GM19025 (cell line): ENCODE measurements at regions not wholly inside any gene's neighbourhood (a gene's known extent, or its start where the extent isn't known, plus 50 kb on each side); places are given as distances from the start of the nearest gene placed in this dataset.

Experiments
- ATAC-seq: cut with Tn5 transposase; IDR thresholded peaks from one replicate; pipeline ENCODE4 v1.9.1; 2021; ENCODE audit warnings: mild to moderate bottlenecking, low read depth, moderate library complexity; ENCODE audit not compliant: unreplicated experiment

- no peak for ATAC-seq
Measured at GRCh38 chr12:124726596-124727263, 136.9 kb downstream of the SCARB1 start.

GRCh38 chr12:124725597-124726237 lies 137.9 kb downstream of the SCARB1 start:
- ATAC-seq, result no peak

GRCh38 chr12:124725099-124725498 lies 138.6 kb downstream of the SCARB1 start:
- no peak for ATAC-seq

GRCh38 chr12:124722878-124723277 lies 140.8 kb downstream of the SCARB1 start:
- ATAC-seq, result no peak

- ATAC-seq, result no peak
Measured at GRCh38 chr12:124721501-124722162, 142.0 kb downstream of the SCARB1 start.

- ATAC-seq, result no peak
Measured at GRCh38 chr12:124720681-124721500, 142.8 kb downstream of the SCARB1 start.

GRCh38 chr12:124720004-124720680 lies 143.5 kb downstream of the SCARB1 start:
- no peak for ATAC-seq

- ATAC-seq, result no peak
Measured at GRCh38 chr12:124719231-124719630, 144.4 kb downstream of the SCARB1 start.

GRCh38 chr12:124718458-124718857 lies 145.2 kb downstream of the SCARB1 start:
- no peak for ATAC-seq

- no peak for ATAC-seq
Measured at GRCh38 chr12:124718036-124718435, 145.6 kb downstream of the SCARB1 start.

GRCh38 chr12:124717318-124717717 lies 146.3 kb downstream of the SCARB1 start:
- no peak for ATAC-seq

GRCh38 chr12:124716208-124717130 lies 147.2 kb downstream of the SCARB1 start:
- ATAC-seq, result no peak

- no peak for ATAC-seq
Measured at GRCh38 chr12:124715121-124715990, 147.9 kb upstream of the NCOR2 start.

- peak; percentile 72 for ATAC-seq
Measured at GRCh38 chr12:124713436-124714082, 146.1 kb upstream of the NCOR2 start.

- peak; percentile 9 for ATAC-seq
Measured at GRCh38 chr12:124713041-124713435, 145.6 kb upstream of the NCOR2 start.

GRCh38 chr12:124711344-124711743 lies 143.9 kb upstream of the NCOR2 start:
- no peak for ATAC-seq

GRCh38 chr12:124709722-124710687 lies 142.6 kb upstream of the NCOR2 start:
- ATAC-seq, result no peak
